Uterus (tissue), 3 donors: ENCODE measurements at regions not wholly inside any gene's neighbourhood (a gene's known extent, or its start where the extent isn't known, plus 50 kb on each side); places are given as distances from the start of the nearest gene placed in this dataset.

Experiments used
- DNase-seq, 2 donors: peaks; one replicate each; pipeline ENCODE4 v3.0.0-alpha.2; 2019 to 2020
- H3K27ac ChIP-seq, 2 donors: fragments of 200-600 bp; sonication (generic); 1 replicate in 1 of 2; 2 replicates in 1 of 2; pipeline ENCODE4 v1.5.1; 2016 to 2018
- H3K27me3 ChIP-seq, 2 donors: fragments of 200-600 bp; sonication (generic); one replicate each; pipeline ENCODE4 v1.5.1; 2018 to 2019; ENCODE audit warnings: control low read depth in 1 of 2
- H3K36me3 ChIP-seq, 2 donors: fragments of 200-600 bp; sonication (generic); one replicate each; pipeline ENCODE4 v1.5.1; 2019; ENCODE audit warnings: control low read depth in 1 of 2
- H3K4me1 ChIP-seq, 2 donors: fragments of 200-600 bp; sonication (generic); one replicate each; pipeline ENCODE4 v1.5.1; 2018 to 2019; ENCODE audit warnings: control low read depth in 1 of 2
- H3K4me3 ChIP-seq, 2 donors: fragments of 200-600 bp; sonication (generic); 1 replicate in 1 of 2; 2 replicates in 1 of 2; pipeline ENCODE4 v1.5.1; 2018 to 2019; ENCODE audit warnings: mild to moderate bottlenecking in 1 of 2
- H3K9me3 ChIP-seq, 2 donors: fragments of 200-600 bp; sonication (generic); one replicate each; pipeline ENCODE4 v1.5.1; 2019; ENCODE audit warnings: control low read depth in 1 of 2
- POLR2A ChIP-seq, 2 donors: fragments of 450-650 bp; IDR thresholded peaks; one replicate each; pipeline ENCODE4 v1.6.1; 2016; ENCODE audit warnings: antibody characterized with exemption in 2 of 2, mild to moderate bottlenecking in 1 of 2, moderate library complexity in 1 of 2
- intact Hi-C: fragments of 100-400 bp; cut with DNase I; formaldehyde crosslinking; loops from one replicate; pipeline ENCODE4 v1.15.1; 2023; ENCODE audit warnings: low total_unique reads
- TF ChIP-seq, protein P1 (sequence below), 4 experiments: fragments of 200-600 bp in 2 of 4; fragments of 450-650 bp in 2 of 4; sonication (generic) in 2 of 4; IDR thresholded peaks; one replicate each; pipeline ENCODE4 v1.5.1; 2016 to 2019; ENCODE audit warnings: antibody characterized with exemption in 4 of 4, mild to moderate bottlenecking in 2 of 4, moderate library complexity in 1 of 4
- donor health status: DM: yes; HTN: yes; CAD: no.

DNA sequence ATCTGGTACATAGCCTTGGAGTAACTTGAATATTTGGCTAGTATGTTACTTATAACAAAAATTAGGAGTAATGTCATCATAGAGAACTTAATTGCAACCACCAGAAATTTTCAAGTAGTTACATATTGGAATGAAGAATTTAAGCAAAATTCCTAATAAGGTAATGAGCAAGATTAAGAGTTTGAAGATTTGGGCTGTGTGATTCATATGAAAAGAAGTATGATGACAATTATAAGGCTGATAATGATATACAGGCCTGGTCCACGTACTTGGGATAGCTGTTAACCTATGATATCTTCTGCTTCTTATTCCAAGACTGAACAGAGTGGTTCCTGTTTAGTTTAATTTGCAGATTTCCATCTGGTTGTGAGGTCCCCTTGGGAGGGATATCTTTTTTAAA lies 463.9 kb downstream of the RAPGEF2 start:
- intact Hi-C loops: no loop called here
- TF ChIP-seq, protein P1, sequence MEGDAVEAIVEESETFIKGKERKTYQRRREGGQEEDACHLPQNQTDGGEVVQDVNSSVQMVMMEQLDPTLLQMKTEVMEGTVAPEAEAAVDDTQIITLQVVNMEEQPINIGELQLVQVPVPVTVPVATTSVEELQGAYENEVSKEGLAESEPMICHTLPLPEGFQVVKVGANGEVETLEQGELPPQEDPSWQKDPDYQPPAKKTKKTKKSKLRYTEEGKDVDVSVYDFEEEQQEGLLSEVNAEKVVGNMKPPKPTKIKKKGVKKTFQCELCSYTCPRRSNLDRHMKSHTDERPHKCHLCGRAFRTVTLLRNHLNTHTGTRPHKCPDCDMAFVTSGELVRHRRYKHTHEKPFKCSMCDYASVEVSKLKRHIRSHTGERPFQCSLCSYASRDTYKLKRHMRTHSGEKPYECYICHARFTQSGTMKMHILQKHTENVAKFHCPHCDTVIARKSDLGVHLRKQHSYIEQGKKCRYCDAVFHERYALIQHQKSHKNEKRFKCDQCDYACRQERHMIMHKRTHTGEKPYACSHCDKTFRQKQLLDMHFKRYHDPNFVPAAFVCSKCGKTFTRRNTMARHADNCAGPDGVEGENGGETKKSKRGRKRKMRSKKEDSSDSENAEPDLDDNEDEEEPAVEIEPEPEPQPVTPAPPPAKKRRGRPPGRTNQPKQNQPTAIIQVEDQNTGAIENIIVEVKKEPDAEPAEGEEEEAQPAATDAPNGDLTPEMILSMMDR (IDR thresholded peaks at IDR 0.05): no peak
- no peak for TF ChIP-seq POLR2A (IDR thresholded peaks at IDR 0.05)
- no peaks in the 10 kb centered on the region for H3K9me3 ChIP-seq

DNA sequence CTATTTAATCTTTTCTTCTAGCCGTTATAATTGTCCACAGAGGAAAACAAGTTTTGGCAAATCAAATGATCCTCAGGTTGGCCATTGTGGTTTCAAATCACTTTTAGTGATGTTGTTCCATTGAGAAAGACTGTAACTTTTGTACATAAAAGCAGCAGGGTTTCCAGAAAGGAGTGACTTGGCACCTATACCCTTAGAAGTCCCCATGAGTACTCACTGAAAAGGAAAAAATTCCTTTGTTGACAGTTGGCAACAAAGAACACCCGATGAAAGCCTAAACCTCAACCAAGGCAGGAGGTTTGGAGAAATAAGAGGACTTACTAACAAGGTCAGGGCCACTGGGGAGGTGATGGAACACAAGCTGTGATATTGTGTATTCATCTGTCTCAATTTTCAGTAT lies 474.4 kb downstream of the RAPGEF2 start:
- no peaks in the 10 kb centered on the region for H3K4me1 ChIP-seq
- H3K27ac ChIP-seq: no peak overlapping the region
- intact Hi-C loops: no loop called here
- TF ChIP-seq, protein P1 (IDR thresholded peaks at IDR 0.05): no peak
- no peak for TF ChIP-seq POLR2A (IDR thresholded peaks at IDR 0.05)
- H3K4me3 ChIP-seq: no peak overlapping the region
- no peaks in the 10 kb centered on the region for H3K27me3 ChIP-seq
- DNase-seq: no peak
- H3K9me3 ChIP-seq: no peaks in the 10 kb centered on the region
- H3K36me3 ChIP-seq: no peaks in the 10 kb centered on the region

More for the DNA sequence above, 463.9 kb downstream of the RAPGEF2 start:
- no peak for DNase-seq
- H3K27ac ChIP-seq: no peak overlapping the region
- H3K36me3 ChIP-seq: no peaks in the 10 kb centered on the region
- no peak overlapping the region for H3K4me3 ChIP-seq
- no peaks in the 10 kb centered on the region for H3K4me1 ChIP-seq
- no peaks in the 10 kb centered on the region for H3K27me3 ChIP-seq

DNA sequence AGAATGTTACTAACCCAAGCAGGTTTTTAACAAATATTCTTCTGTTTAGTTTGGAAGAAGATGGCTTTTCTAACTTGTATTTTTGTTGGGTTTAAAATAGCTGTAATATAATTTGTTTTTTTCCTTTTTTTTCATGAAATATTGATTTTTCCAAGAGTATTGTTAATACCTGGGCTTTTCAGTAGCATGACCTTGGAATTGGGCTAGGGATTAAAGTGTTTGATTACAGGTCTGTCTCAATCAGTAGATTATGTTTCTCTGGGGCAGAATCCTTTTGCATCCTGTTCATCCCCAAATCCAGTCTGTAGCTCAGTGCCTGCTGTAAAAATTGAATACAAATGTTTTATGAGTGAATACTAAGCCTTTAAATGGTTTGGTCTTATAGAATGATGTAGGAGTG lies 479.8 kb downstream of the RAPGEF2 start:
- no peaks in the 10 kb centered on the region for H3K36me3 ChIP-seq
- no peaks in the 10 kb centered on the region for H3K27me3 ChIP-seq
- intact Hi-C loops: no loop called here
- H3K27ac ChIP-seq: no peak overlapping the region
- H3K4me1 ChIP-seq: no peaks in the 10 kb centered on the region
- DNase-seq: no peak
- H3K9me3 ChIP-seq: no peaks in the 10 kb centered on the region
- TF ChIP-seq POLR2A (IDR thresholded peaks at IDR 0.05): no peak
- TF ChIP-seq, protein P1 (IDR thresholded peaks at IDR 0.05): no peak
- no peak overlapping the region for H3K4me3 ChIP-seq

DNA sequence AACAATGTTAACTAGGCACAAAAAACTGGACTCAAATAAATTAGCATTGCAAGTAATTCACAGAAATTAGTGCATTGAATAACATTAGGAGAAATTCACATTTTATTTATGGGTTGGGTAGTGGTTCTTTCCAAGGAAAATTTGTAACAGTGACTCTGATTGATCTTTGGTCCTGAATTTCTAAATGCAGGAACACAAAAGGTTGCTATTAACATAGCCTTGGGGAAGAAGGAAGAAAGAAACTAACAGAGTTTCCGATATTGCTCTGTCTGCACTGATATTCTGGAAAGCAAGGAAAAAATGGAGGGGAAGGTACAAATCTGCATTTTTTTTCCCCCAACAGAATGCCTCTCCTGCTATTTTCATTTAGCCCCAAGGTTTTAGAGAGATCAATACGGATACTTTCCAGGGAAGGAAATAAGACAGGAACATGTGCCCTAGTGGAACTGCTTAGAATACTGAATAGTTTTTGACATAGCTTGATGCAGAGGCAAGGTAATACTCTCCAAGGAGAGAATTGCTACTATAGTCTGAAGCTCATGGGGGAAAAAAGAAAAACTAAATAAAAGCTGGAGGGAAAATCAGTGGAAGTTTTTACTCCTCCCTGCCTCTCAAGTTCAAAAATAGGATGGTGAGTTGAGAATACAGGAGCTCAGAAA lies 490.1 kb downstream of the RAPGEF2 start:
- Histone ChIP-seq H3K4me3 (no peak overlapping the region), H3K4me1 (no peaks in the 10 kb centered on the region), H3K27ac (no peak overlapping the region), H3K36me3 (no peaks in the 10 kb centered on the region), H3K9me3 (no peaks in the 10 kb centered on the region), H3K27me3 (no peaks in the 10 kb centered on the region)
- no peak for TF ChIP-seq POLR2A (IDR thresholded peaks at IDR 0.05)
- TF ChIP-seq, protein P1 (IDR thresholded peaks at IDR 0.05): no peak
- intact Hi-C loops: no loop called here
- DNase-seq: no peak

DNA sequence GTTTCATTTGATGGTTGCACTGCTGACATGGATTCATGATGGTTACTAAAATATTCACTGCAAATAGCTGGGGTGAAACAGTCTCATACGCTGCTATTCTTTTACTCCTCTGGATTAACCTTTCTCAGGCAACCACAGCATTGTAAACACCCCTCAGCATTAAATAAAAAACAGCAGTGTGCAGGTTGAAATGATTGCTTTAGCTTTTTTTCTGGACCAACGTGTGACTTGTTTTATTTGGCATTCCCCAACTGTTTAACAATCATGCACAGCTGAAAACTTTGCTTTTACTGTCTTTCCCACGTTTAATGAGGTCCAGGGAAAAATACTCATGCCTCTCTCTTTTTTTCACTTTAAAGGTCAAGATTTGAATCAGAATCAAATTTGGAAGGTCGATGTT lies 490.8 kb downstream of the RAPGEF2 start:
- no peaks in the 10 kb centered on the region for H3K36me3 ChIP-seq
- H3K27me3 ChIP-seq: no peaks in the 10 kb centered on the region
- TF ChIP-seq, protein P1 (IDR thresholded peaks at IDR 0.05): no peak
- TF ChIP-seq POLR2A (IDR thresholded peaks at IDR 0.05): no peak
- no peaks in the 10 kb centered on the region for H3K4me1 ChIP-seq
- no peak overlapping the region for H3K4me3 ChIP-seq
- intact Hi-C loops: no loop called here
- H3K9me3 ChIP-seq: no peaks in the 10 kb centered on the region
- DNase-seq: no peak
- no peak overlapping the region for H3K27ac ChIP-seq
